SK-N-SH treated with all-trans-retinoic acid at 6 μM for 48 hours (cell line): ENCODE measurements at regions not wholly inside any gene's neighbourhood (a gene's known extent, or its start where the extent isn't known, plus 50 kb on each side); places are given as distances from the start of the nearest gene placed in this dataset.

ENCODE experiments used
- ATAC-seq: fragments of 200-7000 bp; cut with Tn5 transposase; 3 replicates; pipeline ENCODE4 v1.9.1; 2020; ENCODE audit warnings: mild to moderate bottlenecking, moderate library complexity
- ARNTL ChIP-seq: fragments of 450-650 bp; formaldehyde crosslinking; IDR thresholded peaks from 2 replicates; pipeline ENCODE4 v1.5.0; 2020; ENCODE audit warnings: low read depth, mild to moderate bottlenecking, moderate library complexity, borderline replicate concordance
- BACH2 ChIP-seq: fragments of 250-450 bp; sonication (Bioruptor Pico); IDR thresholded peaks from 2 replicates; pipeline ENCODE4 v1.9.0; 2021; ENCODE audit warnings: mild to moderate bottlenecking, borderline replicate concordance
- CREB5 ChIP-seq: fragments of 250-450 bp; sonication (Bioruptor Pico); IDR thresholded peaks from 2 replicates; pipeline ENCODE4 v1.5.1; 2020; ENCODE audit warnings: low read depth, mild to moderate bottlenecking, moderate library complexity
- CSDC2 ChIP-seq: fragments of 250-450 bp; sonication (Bioruptor Pico); IDR thresholded peaks from 2 replicates; pipeline ENCODE4 v1.5.0; 2020; ENCODE audit warnings: mild to moderate bottlenecking, moderate library complexity
- CSRNP3 ChIP-seq: fragments of 250-450 bp; sonication (Bioruptor Pico); IDR thresholded peaks from 2 replicates; pipeline ENCODE4 v1.5.1; 2021; ENCODE audit warnings: mild to moderate bottlenecking, moderate library complexity
- ESRRG ChIP-seq: fragments of 250-450 bp; sonication (Bioruptor Pico); IDR thresholded peaks from 2 replicates; pipeline ENCODE4 v1.6.1; 2021; ENCODE audit warnings: mild to moderate bottlenecking
- GLIS3 ChIP-seq: fragments of 250-450 bp; sonication (Bioruptor Pico); IDR thresholded peaks from 2 replicates; pipeline ENCODE4 v1.5.0; 2020; ENCODE audit warnings: mild to moderate bottlenecking, moderate library complexity
- ISL1 ChIP-seq: fragments of 250-450 bp; sonication (Bioruptor Pico); IDR thresholded peaks from 2 replicates; pipeline ENCODE4 v2.1.2; 2022; ENCODE audit warnings: mild to moderate bottlenecking, moderate library complexity
- OSR1 ChIP-seq: fragments of 250-450 bp; sonication (Bioruptor Pico); IDR thresholded peaks from 2 replicates; pipeline ENCODE4 v1.8.0; 2022; ENCODE audit warnings: moderate library complexity, mild to moderate bottlenecking, inconsistent platforms
- PATZ1 ChIP-seq: fragments of 250-450 bp; sonication (Bioruptor Pico); IDR thresholded peaks from 2 replicates; pipeline ENCODE4 v1.8.0; 2020; ENCODE audit warnings: mild to moderate bottlenecking, moderate library complexity, borderline replicate concordance
- POU6F1 ChIP-seq: fragments of 250-450 bp; sonication (Bioruptor Pico); IDR thresholded peaks from 2 replicates; pipeline ENCODE4 v1.8.0; 2021; ENCODE audit warnings: low read depth, mild to moderate bottlenecking, moderate library complexity, borderline replicate concordance
- PPARA ChIP-seq: fragments of 250-450 bp; sonication (Bioruptor Pico); IDR thresholded peaks from 2 replicates; pipeline ENCODE4 v1.5.0; 2020; ENCODE audit warnings: mild to moderate bottlenecking, borderline replicate concordance
- RARB ChIP-seq: fragments of 250-450 bp; sonication (Bioruptor Pico); IDR thresholded peaks from 2 replicates; pipeline ENCODE4 v1.8.0; 2021; ENCODE audit warnings: mild to moderate bottlenecking, moderate library complexity
- SNAI2 ChIP-seq: fragments of 250-450 bp; sonication (Bioruptor Pico); IDR thresholded peaks from 2 replicates; pipeline ENCODE4 v1.5.0; 2020; ENCODE audit warnings: mild to moderate bottlenecking, moderate library complexity
- TCF4 ChIP-seq: fragments of 250-450 bp; sonication (Bioruptor Pico); IDR thresholded peaks from 2 replicates; pipeline ENCODE4 v1.8.0; 2021; ENCODE audit warnings: mild to moderate bottlenecking, moderate library complexity, borderline replicate concordance
- TOX ChIP-seq: fragments of 250-450 bp; sonication (Bioruptor Pico); IDR thresholded peaks from 2 replicates; pipeline ENCODE4 v1.8.0; 2021; ENCODE audit warnings: mild to moderate bottlenecking, moderate library complexity, borderline replicate concordance
- TSHZ2 ChIP-seq: fragments of 250-450 bp; sonication (Bioruptor Pico); IDR thresholded peaks from 2 replicates; pipeline ENCODE4 v1.5.0; 2020; ENCODE audit warnings: mild to moderate bottlenecking, moderate library complexity
- ZC3H10 ChIP-seq: fragments of 250-450 bp; sonication (Bioruptor Pico); IDR thresholded peaks from 2 replicates; pipeline ENCODE4 v1.5.1; 2021; ENCODE audit warnings: mild to moderate bottlenecking, moderate library complexity
- ZFP3 ChIP-seq: fragments of 250-450 bp; sonication (Bioruptor Pico); IDR thresholded peaks from 2 replicates; pipeline ENCODE4 v1.5.0; 2020; ENCODE audit warnings: mild to moderate bottlenecking, moderate library complexity
- ZFP30 ChIP-seq: fragments of 450-650 bp; formaldehyde crosslinking; IDR thresholded peaks from 2 replicates; pipeline ENCODE4 v1.5.0; 2022; ENCODE audit warnings: mild to moderate bottlenecking, moderate library complexity
- ZNF565 ChIP-seq: fragments of 450-650 bp; formaldehyde crosslinking; conservative IDR thresholded peaks from 2 replicates; pipeline ENCODE4 v1.5.0; 2020; ENCODE audit warnings: low read depth, mild to moderate bottlenecking, moderate library complexity
- ZNF70 ChIP-seq: fragments of 450-650 bp; formaldehyde crosslinking; IDR thresholded peaks from 2 replicates; pipeline ENCODE4 v1.5.0; 2020; ENCODE audit warnings: mild to moderate bottlenecking, moderate library complexity
- ZNF8 ChIP-seq: fragments of 450-650 bp; formaldehyde crosslinking; IDR thresholded peaks from 2 replicates; pipeline ENCODE4 v1.5.0; 2020; ENCODE audit warnings: mild to moderate bottlenecking, moderate library complexity

GRCh38 chr16:85523602-85524364 lies 89.3 kb upstream of the GSE1 start:
- no peak; the same call in 2 of the 3 replicates for ATAC-seq
- TF ChIP-seq POU6F1 (no peak), ZNF70 (CRISPR knock-in tag) (no peak), ZFP3 (no peak), SNAI2 (CRISPR knock-in tag) (no peak), ZNF565 (CRISPR knock-in tag) (no peak), ZNF8 (CRISPR knock-in tag) (no peak), ARNTL (CRISPR knock-in tag) (no peak), ESRRG (CRISPR knock-in tag) (no peak), CSDC2 (CRISPR knock-in tag) (no peak), RARB (CRISPR knock-in tag) (no peak), CREB5 (CRISPR knock-in tag) (no peak), OSR1 (CRISPR knock-in tag) (no peak)

- no peak for ATAC-seq
Measured at GRCh38 chr16:85524365-85524629, 88.8 kb upstream of the GSE1 start.

GRCh38 chr16:85524630-85525419 lies 88.3 kb upstream of the GSE1 start:
- ATAC-seq: no peak
- TF ChIP-seq TSHZ2 (CRISPR knock-in tag) (no peak), CREB5 (CRISPR knock-in tag) (no peak), ZC3H10 (CRISPR knock-in tag) (no peak), TCF4 (no peak), ESRRG (CRISPR knock-in tag) (no peak), ZNF70 (CRISPR knock-in tag) (no peak), CSRNP3 (no peak), PPARA (CRISPR knock-in tag) (no peak), ISL1 (CRISPR knock-in tag) (no peak), CSDC2 (CRISPR knock-in tag) (no peak), ZNF8 (CRISPR knock-in tag) (no peak), SNAI2 (CRISPR knock-in tag) (no peak)

More at GRCh38 chr16:85524365-85524629, 88.8 kb upstream of the GSE1 start:
- TF ChIP-seq TCF4 (no peak), GLIS3 (no peak), ZNF565 (CRISPR knock-in tag) (no peak), ZFP30 (no peak), PPARA (CRISPR knock-in tag) (no peak), TOX (CRISPR knock-in tag) (no peak), ARNTL (CRISPR knock-in tag) (no peak), BACH2 (CRISPR knock-in tag) (no peak), ZNF8 (CRISPR knock-in tag) (no peak), ZFP3 (no peak), ISL1 (CRISPR knock-in tag) (no peak), ZC3H10 (CRISPR knock-in tag) (no peak), ZNF70 (CRISPR knock-in tag) (no peak), OSR1 (CRISPR knock-in tag) (no peak), CSDC2 (CRISPR knock-in tag) (no peak), SNAI2 (CRISPR knock-in tag) (no peak), ESRRG (CRISPR knock-in tag) (no peak), PATZ1 (CRISPR knock-in tag) (no peak)
